Astrocyte (in vitro differentiated cells and primary cell): ENCODE measurements at regions not wholly inside any gene's neighbourhood (a gene's known extent, or its start where the extent isn't known, plus 50 kb on each side); places are given as distances from the start of the nearest gene placed in this dataset. TPM values are rescaled to one million over a fixed set of nuclear protein-coding genes. Genes with fewer than 3 reads are reported as not detected.
A peak's percentile ranks its signal among the peaks of the same experiment; 100 is the strongest.

Experiments used
- DNase-seq: peaks from one replicate; pipeline ENCODE4 v3.0.0-alpha.2; 2010; ENCODE audit warnings: low read depth
- FAIRE-seq: peaks from 2 replicates; lab custom pipeline; 2011; peaks lifted over from hg19 to GRCh38; lab: Jason Lieb, UNC
- H2AFZ ChIP-seq: 2 replicates; pipeline ENCODE4 v1.6.0; 2012; ENCODE audit warnings: low read depth, low read length, inconsistent platforms
- H3K27ac ChIP-seq: 2 replicates; pipeline ENCODE4 v1.5.1; 2011; ENCODE audit warnings: low read depth, low read length, inconsistent platforms
- H3K27me3 ChIP-seq: 2 replicates; pipeline ENCODE4 v1.6.0; 2011; ENCODE audit warnings: low read length, inconsistent platforms; ENCODE audit not compliant: insufficient read depth
- H3K36me3 ChIP-seq: 2 replicates; pipeline ENCODE4 v1.5.1; 2011; ENCODE audit warnings: low read length, inconsistent platforms; ENCODE audit not compliant: insufficient read depth
- H3K4me1 ChIP-seq: 2 replicates; pipeline ENCODE4 v1.5.1; 2011; ENCODE audit warnings: low read length, inconsistent platforms; ENCODE audit not compliant: insufficient read depth
- H3K4me2 ChIP-seq: 2 replicates; pipeline ENCODE4 v1.6.0; 2012; ENCODE audit warnings: low read length, inconsistent platforms
- H3K4me3 ChIP-seq: 2 replicates; pipeline ENCODE4 v1.5.1; 2011; ENCODE audit warnings: low read depth, mild to moderate bottlenecking, low read length, inconsistent platforms; ENCODE audit not compliant: insufficient read depth
- H3K79me2 ChIP-seq: 2 replicates; pipeline ENCODE4 v1.6.0; 2012; ENCODE audit warnings: mild to moderate bottlenecking, low read length, inconsistent platforms; ENCODE audit not compliant: insufficient read depth
- H3K9ac ChIP-seq: 2 replicates; pipeline ENCODE4 v1.6.0; 2012; ENCODE audit warnings: mild to moderate bottlenecking, low read length, inconsistent platforms
- H3K9me3 ChIP-seq: 2 replicates; pipeline ENCODE4 v1.5.1; 2012; ENCODE audit warnings: low read depth, mild to moderate bottlenecking, low read length, inconsistent platforms; ENCODE audit not compliant: insufficient read depth
- H4K20me1 ChIP-seq: 2 replicates; pipeline ENCODE4 v1.6.0; 2012; ENCODE audit warnings: low read length, inconsistent platforms; ENCODE audit not compliant: insufficient read depth
- H3K27ac Mint-ChIP-seq: one replicate; pipeline ENCODE4 v1.8.0; 2021; ENCODE audit warnings: mild to moderate bottlenecking, mixed read lengths; ENCODE audit not compliant: unreplicated experiment
- H3K27me3 Mint-ChIP-seq: one replicate; pipeline ENCODE4 v1.8.0; 2021; ENCODE audit warnings: low read depth, mixed read lengths; ENCODE audit not compliant: unreplicated experiment
- H3K36me3 Mint-ChIP-seq: one replicate; pipeline ENCODE4 v1.8.0; 2021; ENCODE audit warnings: low read depth, mixed read lengths; ENCODE audit not compliant: unreplicated experiment
- H3K4me1 Mint-ChIP-seq: one replicate; pipeline ENCODE4 v1.8.0; 2021; ENCODE audit warnings: low read depth, mixed read lengths; ENCODE audit not compliant: unreplicated experiment
- H3K4me3 Mint-ChIP-seq: one replicate; pipeline ENCODE4 v1.8.0; 2021; ENCODE audit warnings: mild to moderate bottlenecking, moderate library complexity, mixed read lengths; ENCODE audit not compliant: unreplicated experiment
- H3K9me3 Mint-ChIP-seq: one replicate; pipeline ENCODE4 v1.8.0; 2021; ENCODE audit warnings: mild to moderate bottlenecking, mixed read lengths; ENCODE audit not compliant: unreplicated experiment
- CTCF ChIP-seq: IDR thresholded peaks from 2 replicates; pipeline ENCODE4 v1.5.1; 2011; ENCODE audit warnings: low read depth, mild to moderate bottlenecking, inconsistent platforms, low read length, moderate library complexity; ENCODE audit not compliant: insufficient read depth
- EZH2 ChIP-seq: IDR thresholded peaks from 2 replicates; pipeline ENCODE4 v1.6.1; 2012; ENCODE audit warnings: mild to moderate bottlenecking, low read length, inconsistent platforms; ENCODE audit not compliant: insufficient read depth
- microRNA-seq: library from miRNA; unstranded; fragments of <30 nt; microRNA quantifications from one replicate; pipeline ENCODE4 v1.2.0, GENCODE V29; 2020

DNA sequence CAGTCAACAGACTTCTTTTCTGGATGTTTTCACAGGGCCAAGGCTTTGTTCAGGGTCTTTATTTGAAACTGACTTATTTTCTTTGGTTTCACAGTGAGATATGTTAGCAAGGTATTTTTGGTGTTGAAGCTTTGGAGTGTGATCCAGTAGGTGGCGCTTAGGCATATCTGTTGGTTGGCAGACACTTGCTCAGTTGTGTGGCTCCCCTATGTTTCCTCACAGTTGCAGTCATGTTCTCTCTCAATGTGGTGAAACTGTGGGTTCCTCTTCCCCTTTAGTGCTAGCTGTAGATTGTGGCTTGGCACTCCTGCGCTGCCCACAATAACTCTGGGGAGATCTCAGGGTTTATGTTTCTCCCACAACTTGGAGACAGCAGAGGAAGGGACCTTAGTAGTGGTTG, 460.8 kb downstream of the SLITRK2 start:
- Mint-ChIP-seq H3K9me3 (peaks cover 6% of the 10 kb centered on the region), H3K27me3 (no peaks in the 10 kb centered on the region), H3K4me3 (no peak overlapping the region), H3K27ac (no peak overlapping the region), H3K36me3 (no peaks in the 10 kb centered on the region), H3K4me1 (no peaks in the 10 kb centered on the region)
- Histone ChIP-seq H3K9me3 (no peaks in the 10 kb centered on the region), H3K4me1 (no peaks in the 10 kb centered on the region), H3K4me2 (no peak overlapping the region), H3K9ac (no peak overlapping the region), H4K20me1 (no peaks in the 10 kb centered on the region), H3K27ac (no peak overlapping the region), H3K4me3 (no peak overlapping the region), H3K36me3 (no peaks in the 10 kb centered on the region), H3K27me3 (no peaks in the 10 kb centered on the region), H3K79me2 (no peaks in the 10 kb centered on the region), H2AFZ (no peak overlapping the region)
- FAIRE-seq = peak; percentile 45
- TF ChIP-seq CTCF = no peak
- TF ChIP-seq EZH2 = no peak
- no peak for DNase-seq

Small RNAs in the stretch of these regions (microRNA-seq; reads per million reads assigned to microRNA genes)
- not detected for gene MIR888
- not detected for gene MIR890
- gene MIR891A = not detected
- gene MIR891B = not detected
- not detected for gene MIR892A
- gene MIR892B = not detected
- not detected for gene MIR892C
